Sciatic nerve (tissue), 2 donors: ENCODE measurements at regions not wholly inside any gene's neighbourhood (a gene's known extent, or its start where the extent isn't known, plus 50 kb on each side); places are given as distances from the start of the nearest gene placed in this dataset.

Source experiments
- ATAC-seq: fragments of 200-7000 bp; cut with Tn5 transposase; one replicate; pipeline ENCODE4 v1.9.1; 2020; ENCODE audit warnings: mild to moderate bottlenecking, moderate library complexity
- DNase-seq: peaks from one replicate; pipeline ENCODE4 v3.0.0-alpha.2; 2020; ENCODE audit warnings: low spot score
- intact Hi-C: fragments of 100-400 bp; cut with DNase I; formaldehyde crosslinking; loops from one replicate; pipeline ENCODE4 v1.14.2; 2022
- donor health status: DM: no; HTN: no; CAD: no.
- donor health status: DM: no; HTN: no; CAD: no.

DNA sequence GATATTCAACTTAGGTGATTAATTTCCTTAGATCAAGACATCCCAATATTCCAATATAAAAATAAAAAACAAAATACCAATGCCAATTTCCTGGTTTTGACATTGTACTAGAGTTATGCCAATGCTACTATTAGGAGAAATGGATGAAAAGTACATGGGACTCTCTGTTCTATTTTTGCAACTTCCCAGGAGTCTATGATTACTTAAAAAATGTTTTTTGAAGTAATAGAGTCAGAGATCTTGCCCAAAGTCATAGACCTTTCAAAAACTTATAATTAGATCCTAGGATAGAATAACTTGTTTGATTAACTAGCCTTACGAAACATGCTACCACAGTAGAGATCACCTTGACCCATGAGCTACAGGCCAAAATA lies 73.6 kb upstream of the MAOA start:
- DNase-seq (no peak), ATAC-seq (peak; percentile 76)
- intact Hi-C loops: no loop called here

DNA sequence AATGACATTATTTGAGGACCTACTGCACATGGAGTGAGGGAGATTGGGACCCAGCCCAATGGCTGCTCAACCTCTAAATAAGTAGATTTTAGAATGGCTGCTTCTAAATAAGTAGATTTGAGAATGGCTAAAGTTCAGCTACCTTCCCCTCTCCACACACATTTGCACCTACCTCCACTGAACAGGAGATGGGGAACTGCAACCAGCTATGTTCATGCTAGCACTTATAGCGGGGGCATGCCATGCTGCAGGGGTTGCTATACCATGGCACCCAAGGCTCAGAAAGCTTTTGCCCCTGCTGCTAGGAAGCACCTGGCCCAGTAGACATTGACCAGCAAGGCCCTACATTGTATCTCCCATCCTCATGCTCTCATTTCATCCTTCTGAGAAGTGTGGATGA lies 70.2 kb upstream of the MAOA start:
- intact Hi-C loops: no loop called here
- ATAC-seq (no peak), DNase-seq (no peak)

DNA sequence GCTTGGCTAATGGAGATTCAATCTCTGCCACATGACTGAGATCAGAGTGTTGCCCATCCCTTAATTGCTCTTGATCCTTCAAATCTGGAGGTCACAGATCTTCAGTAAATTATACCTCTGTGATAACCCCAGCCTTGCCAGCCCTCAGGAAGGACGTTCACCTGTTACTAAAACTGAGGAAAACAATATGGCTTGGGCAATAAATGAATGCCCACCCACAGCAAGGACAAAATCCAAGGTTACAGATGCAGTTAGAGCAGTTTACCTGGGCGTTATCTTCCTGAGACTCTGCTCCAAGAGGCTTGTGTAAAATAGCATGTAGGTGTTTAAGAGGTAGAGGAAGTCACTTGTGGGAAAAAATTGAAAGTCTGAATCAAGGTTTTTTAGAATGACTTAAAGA lies 69.3 kb upstream of the MAOA start:
- intact Hi-C loops: no loop called here
- ATAC-seq (no peak), DNase-seq (no peak)

DNA sequence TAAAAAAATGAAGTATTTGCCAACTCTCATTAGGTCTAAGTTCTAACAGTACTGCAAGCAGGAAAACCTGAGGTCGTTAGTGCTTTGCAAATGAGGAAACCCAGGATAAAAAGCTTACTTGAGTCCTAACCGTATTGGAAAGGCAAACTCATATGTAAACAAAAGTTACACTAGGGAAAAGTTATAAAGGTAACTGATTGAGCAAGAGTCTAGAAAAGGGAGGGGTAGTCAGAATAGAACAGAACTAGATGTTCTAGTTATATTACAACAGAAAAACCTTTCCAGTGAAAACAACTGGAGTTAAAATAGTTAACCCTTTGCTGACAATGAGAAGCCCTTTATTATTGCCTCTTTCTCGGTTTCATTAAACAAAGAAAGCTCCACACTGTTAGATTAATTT lies 66.4 kb upstream of the MAOA start:
- intact Hi-C loops: no loop called here
- ATAC-seq (peak; percentile 94), DNase-seq (no peak)

DNA sequence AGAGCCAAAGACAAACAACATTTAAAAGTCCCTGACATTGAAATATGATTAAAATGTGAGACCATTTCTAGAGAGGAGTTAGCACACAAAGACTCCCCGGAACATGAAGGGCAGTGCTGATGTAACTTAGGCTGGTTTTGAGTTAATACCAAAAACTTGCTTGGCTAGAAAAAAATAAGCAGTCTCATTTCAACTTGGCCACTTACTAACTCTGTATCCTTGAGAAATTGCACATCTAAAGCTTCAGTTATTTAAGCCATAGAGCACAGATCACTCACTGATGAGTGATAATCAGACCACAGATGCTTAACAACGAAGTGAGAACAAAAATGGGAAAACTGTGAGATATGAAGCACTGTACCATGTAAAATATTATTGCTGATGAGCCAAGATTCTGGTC lies 65.9 kb upstream of the MAOA start:
- DNase-seq: no peak

DNA sequence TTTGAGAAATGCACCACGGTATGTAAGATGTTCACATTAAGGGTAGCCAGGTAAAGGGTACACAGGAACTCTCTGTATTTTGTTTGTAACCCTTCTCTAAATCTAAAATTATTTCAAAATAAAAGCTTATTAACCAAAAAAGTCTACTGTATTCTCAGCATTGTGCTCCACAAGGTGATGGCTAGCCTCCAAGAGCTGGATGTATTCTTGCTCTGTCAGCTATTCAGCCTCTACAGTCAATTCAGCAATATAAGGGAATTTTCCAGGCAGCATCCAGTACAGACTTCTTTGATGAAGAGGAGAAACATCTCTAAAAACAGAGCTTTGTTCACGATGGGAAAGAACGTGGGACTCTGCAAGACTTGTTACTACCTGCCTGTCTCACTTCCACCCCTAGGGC lies 63.5 kb upstream of the MAOA start:
- DNase-seq (no peak), ATAC-seq (no peak)

More for the DNA sequence above, 65.9 kb upstream of the MAOA start:
- intact Hi-C loops: no loop called here
- peak; percentile 82 for ATAC-seq

DNA sequence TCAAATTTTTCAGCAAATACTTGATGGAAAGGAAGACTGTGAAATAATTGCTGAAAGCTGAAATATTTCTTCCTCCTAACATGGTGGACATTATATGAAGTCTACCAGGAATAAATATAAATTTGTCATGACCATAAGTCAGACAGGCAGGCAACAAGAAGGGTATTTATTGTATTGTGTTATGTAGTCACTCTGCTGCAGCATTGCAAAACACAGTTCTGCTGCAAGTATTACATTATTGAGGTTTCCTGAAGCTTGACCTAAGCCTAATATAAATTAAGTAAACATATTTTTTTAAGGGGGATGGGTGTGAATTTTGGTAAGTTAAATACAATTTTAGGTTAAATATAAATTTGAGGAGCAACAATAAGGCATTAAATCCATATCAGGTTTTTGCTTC lies 60.2 kb upstream of the MAOA start:
- intact Hi-C loops: no loop called here

More for the DNA sequence above, 63.5 kb upstream of the MAOA start:
- intact Hi-C loops: no loop called here

DNA sequence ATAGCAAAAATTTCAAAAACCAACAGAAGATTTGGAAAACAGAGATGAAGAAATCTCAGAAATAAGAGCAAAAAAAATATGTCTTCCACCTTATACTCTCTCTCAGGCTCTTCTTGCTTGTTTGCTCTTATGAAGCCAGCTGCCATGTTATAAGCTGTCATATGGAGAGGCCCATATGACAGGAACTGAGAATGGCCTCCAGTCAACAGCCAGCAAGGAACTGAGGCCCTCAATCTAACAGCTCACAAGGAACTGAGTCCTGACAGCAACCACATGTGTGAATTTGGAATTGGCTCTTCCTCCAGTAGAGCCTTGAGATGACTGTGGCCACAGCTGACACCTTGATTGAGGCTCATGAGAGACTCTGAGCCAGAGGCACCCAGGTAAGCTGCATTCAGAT lies 51.3 kb upstream of the MAOA start:
- intact Hi-C loops: no loop called here
- ATAC-seq: no peak
- no peak for DNase-seq

More for the DNA sequence above, 60.2 kb upstream of the MAOA start:
- no peak for ATAC-seq
- DNase-seq: no peak

DNA sequence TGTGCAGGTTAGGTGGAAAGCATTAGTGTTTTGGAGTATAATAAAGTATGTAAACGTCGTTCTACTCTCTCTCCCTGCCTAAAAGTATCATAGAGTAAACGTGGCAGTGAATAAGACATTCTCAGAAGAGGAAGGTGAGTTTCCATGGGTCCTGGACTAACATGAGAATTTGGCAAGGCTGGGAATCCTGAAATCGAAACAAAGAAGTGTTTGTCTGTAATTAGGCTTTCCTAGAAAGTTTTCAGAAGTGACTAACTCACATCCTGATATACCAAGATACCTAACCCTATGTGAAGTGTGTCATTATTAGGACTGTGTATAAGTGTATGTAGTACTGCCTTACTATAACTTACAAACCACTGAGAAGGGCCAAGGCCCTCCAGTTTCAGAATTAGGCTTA lies 50.7 kb upstream of the MAOA start:
- no peak for DNase-seq
- intact Hi-C loops: no loop called here
- ATAC-seq: no peak
